ENCODE measurements at regions not wholly inside any gene's neighbourhood (a gene's known extent, or its start where the extent isn't known, plus 50 kb on each side); places are given as distances from the start of the nearest gene placed in this dataset.

- H3K27me3 ChIP-seq (ENCODE audit: control insufficient read depth, insufficient read depth, low read length), result peaks cover 2% of the 10 kb centered on the region
- no peaks in the 10 kb centered on the region for H3K36me3 ChIP-seq (ENCODE audit: control insufficient read depth, insufficient read depth, low read length)
- DNase-seq (ENCODE audit: low read depth), result no peak
- TF ChIP-seq, protein P1, sequence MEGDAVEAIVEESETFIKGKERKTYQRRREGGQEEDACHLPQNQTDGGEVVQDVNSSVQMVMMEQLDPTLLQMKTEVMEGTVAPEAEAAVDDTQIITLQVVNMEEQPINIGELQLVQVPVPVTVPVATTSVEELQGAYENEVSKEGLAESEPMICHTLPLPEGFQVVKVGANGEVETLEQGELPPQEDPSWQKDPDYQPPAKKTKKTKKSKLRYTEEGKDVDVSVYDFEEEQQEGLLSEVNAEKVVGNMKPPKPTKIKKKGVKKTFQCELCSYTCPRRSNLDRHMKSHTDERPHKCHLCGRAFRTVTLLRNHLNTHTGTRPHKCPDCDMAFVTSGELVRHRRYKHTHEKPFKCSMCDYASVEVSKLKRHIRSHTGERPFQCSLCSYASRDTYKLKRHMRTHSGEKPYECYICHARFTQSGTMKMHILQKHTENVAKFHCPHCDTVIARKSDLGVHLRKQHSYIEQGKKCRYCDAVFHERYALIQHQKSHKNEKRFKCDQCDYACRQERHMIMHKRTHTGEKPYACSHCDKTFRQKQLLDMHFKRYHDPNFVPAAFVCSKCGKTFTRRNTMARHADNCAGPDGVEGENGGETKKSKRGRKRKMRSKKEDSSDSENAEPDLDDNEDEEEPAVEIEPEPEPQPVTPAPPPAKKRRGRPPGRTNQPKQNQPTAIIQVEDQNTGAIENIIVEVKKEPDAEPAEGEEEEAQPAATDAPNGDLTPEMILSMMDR (IDR thresholded peaks at IDR 0.05; ENCODE audit: insufficient read depth, low read length, poor library complexity, severe bottlenecking), result no peak
- H3K4me3 ChIP-seq (ENCODE audit: low read depth, low read length), result no peak overlapping the region
Observed at GRCh38 chr7:27362026-27362425, 119.4 kb downstream of the EVX1 start.

DNA sequence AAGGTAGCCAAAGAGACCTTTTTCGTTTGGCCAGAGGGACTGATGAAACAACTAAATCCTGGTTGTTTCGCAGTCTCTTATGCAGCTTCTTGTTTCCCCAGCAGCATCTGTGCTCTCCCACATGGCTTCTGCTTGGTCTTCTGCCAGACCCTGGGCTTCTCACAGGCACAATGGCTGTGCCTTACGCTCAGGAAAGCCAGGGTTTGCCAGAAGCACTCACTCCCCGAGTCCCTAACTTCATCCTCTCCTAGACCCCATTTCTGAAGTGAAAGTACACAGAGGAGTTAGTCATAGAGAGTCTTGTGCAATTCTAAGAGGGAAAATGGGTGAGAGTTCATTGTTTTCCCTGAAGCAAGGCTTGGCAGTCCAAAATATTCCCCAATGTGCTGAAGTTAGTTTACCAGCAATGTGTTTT, 121.7 kb downstream of the EVX1 start:
- TF ChIP-seq, protein P1 (IDR thresholded peaks at IDR 0.05; ENCODE audit: insufficient read depth, low read length, poor library complexity, severe bottlenecking), result no peak
- H3K4me3 ChIP-seq (ENCODE audit: low read depth, low read length), result no peak overlapping the region
- DNase-seq (ENCODE audit: low read depth), result peak; percentile 2
- no peaks in the 10 kb centered on the region for H3K27me3 ChIP-seq (ENCODE audit: control insufficient read depth, insufficient read depth, low read length)
- no peaks in the 10 kb centered on the region for H3K36me3 ChIP-seq (ENCODE audit: control insufficient read depth, insufficient read depth, low read length)

- no peak overlapping the region for H3K4me3 ChIP-seq (ENCODE audit: low read depth, low read length)
- no peaks in the 10 kb centered on the region for H3K27me3 ChIP-seq (ENCODE audit: control insufficient read depth, insufficient read depth, low read length)
- no peaks in the 10 kb centered on the region for H3K36me3 ChIP-seq (ENCODE audit: control insufficient read depth, insufficient read depth, low read length)
- DNase-seq (ENCODE audit: low read depth), result no peak
- TF ChIP-seq, protein P1 (IDR thresholded peaks at IDR 0.05; ENCODE audit: insufficient read depth, low read length, poor library complexity, severe bottlenecking), result no peak
Observed at GRCh38 chr7:27367179-27367932, 124.8 kb downstream of the EVX1 start.

GRCh38 chr7:27367933-27368549, 125.4 kb downstream of the EVX1 start:
- Histone ChIP-seq H3K27me3 (ENCODE audit: control insufficient read depth, insufficient read depth, low read length) (no peaks in the 10 kb centered on the region), H3K36me3 (ENCODE audit: control insufficient read depth, insufficient read depth, low read length) (no peaks in the 10 kb centered on the region), H3K4me3 (ENCODE audit: low read depth, low read length) (no peak overlapping the region)
- DNase-seq (ENCODE audit: low read depth), result no peak
- TF ChIP-seq, protein P1 (IDR thresholded peaks at IDR 0.05; ENCODE audit: insufficient read depth, low read length, poor library complexity, severe bottlenecking), result no peak

DNA sequence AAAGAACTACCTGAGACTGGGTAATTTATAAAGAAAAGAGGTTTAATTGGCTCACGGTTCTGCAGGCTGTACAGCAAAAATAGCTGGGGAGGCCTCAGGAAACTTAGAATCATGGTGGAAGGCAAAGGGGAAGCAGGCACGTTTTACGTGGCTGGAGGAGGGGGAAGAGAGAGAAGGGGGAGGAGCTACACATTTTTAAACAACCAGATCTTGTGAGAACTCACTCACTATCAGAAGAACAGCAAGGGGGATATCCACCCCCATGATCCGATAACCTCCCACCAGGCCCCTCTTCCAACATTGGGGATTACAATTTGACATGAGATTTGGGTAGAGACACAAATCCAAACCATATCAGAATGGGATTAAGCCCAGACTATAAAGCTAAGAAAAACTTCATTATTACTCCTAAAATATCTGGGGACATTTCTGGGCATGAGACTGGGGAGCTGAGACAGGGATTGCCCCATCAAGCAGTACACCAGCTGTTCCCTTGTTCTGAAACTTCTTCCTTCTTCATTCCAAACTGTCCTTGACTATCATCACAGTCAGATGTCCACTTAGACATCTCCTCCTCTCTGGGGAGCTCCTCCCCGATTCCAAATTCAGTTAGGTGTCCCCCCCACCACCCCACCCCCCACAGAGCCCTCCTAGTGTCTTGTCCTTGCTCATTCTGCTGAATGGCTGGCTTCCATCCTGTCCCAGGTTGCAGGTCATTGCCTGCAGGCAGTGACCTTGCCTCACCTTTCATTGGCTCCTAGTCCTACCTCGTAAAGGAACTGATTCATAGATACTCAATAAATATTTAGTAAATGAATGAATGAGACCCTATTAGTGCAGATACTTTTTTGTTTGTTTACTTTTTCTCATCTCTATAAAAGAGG, 132.6 kb downstream of the EVX1 start:
- no peak overlapping the region for H3K4me3 ChIP-seq (ENCODE audit: low read depth, low read length)
- TF ChIP-seq, protein P1 (IDR thresholded peaks at IDR 0.05; ENCODE audit: insufficient read depth, low read length, poor library complexity, severe bottlenecking), result no peak
- DNase-seq (ENCODE audit: low read depth), result no peak
- H3K36me3 ChIP-seq (ENCODE audit: control insufficient read depth, insufficient read depth, low read length), result no peaks in the 10 kb centered on the region
- H3K27me3 ChIP-seq (ENCODE audit: control insufficient read depth, insufficient read depth, low read length), result peaks cover 10% of the 10 kb centered on the region
